ENCODE measurements at regions not wholly inside any gene's neighbourhood (a gene's known extent, or its start where the extent isn't known, plus 50 kb on each side); places are given as distances from the start of the nearest gene placed in this dataset.

DNA sequence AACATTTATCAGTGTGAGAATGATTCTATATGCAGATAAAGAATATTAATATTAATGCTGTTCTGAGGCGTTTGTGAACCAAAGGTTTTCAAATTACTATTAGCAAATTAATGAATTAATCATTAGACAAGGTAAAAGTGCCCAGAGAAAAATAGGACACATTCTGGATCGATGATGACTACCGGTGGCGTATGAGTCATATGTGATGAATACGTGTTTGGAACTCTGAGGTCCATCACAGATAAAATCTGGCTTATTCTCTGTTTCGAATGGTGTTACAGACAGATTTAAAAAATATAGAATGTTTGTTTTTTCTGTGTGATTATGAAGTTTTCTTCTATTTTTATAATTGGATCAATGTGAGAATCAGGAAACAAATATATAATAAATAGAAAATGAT lies 79.2 kb upstream of the RTL1 start:
- Histone ChIP-seq H3K4me3 (ENCODE audit: low read depth, low read length, poor library complexity, severe bottlenecking) (no peak overlapping the region), H3K27ac (ENCODE audit: low read depth, low read length, poor library complexity, severe bottlenecking) (no peak overlapping the region), H3K27me3 (replicated peaks; ENCODE audit: insufficient read depth, low read depth, low read length, poor library complexity) (no peaks in the 10 kb centered on the region), H3K9me3 (ENCODE audit: low read depth, low read length, poor library complexity, severe bottlenecking) (no peaks in the 10 kb centered on the region), H3K36me3 (ENCODE audit: insufficient read depth, low read length, poor library complexity, severe bottlenecking) (no peaks in the 10 kb centered on the region), H3K4me1 (ENCODE audit: insufficient read depth, low read length, poor library complexity, severe bottlenecking) (no peaks in the 10 kb centered on the region)
- no peak for TF ChIP-seq CTCF (conservative IDR thresholded peaks at IDR 0.05; ENCODE audit: low read depth, low read length)
- TF ChIP-seq EZH2 (IDR thresholded peaks at IDR 0.05; ENCODE audit: borderline replicate concordance, low read depth, low read length, poor library complexity, severe bottlenecking) = no peak
- ChIA-PET POLR2A (ENCODE audit: low non-redundant PET) (no interaction called here), CTCF (interaction anchor here (0.6 kb wide), 1 partner anchor 1529 kb away, joined by 3 read pairs; no protein-coding TSS in a partner anchor)
- BruUV-seq (replicated peaks) = no TSS peak
- intact Hi-C loops (cut with micrococcal nuclease; ENCODE audit: unreplicated experiment) = no loop called here
- DNase-seq (ENCODE audit: low spot score) = no peak

- Histone ChIP-seq H3K27ac (ENCODE audit: low read depth, low read length, poor library complexity, severe bottlenecking) (no peak overlapping the region), H3K9me3 (ENCODE audit: low read depth, low read length, poor library complexity, severe bottlenecking) (no peaks in the 10 kb centered on the region), H3K4me1 (ENCODE audit: insufficient read depth, low read length, poor library complexity, severe bottlenecking) (no peaks in the 10 kb centered on the region), H3K4me3 (ENCODE audit: low read depth, low read length, poor library complexity, severe bottlenecking) (no peak overlapping the region), H3K27me3 (replicated peaks; ENCODE audit: insufficient read depth, low read depth, low read length, poor library complexity) (no peaks in the 10 kb centered on the region), H3K36me3 (ENCODE audit: insufficient read depth, low read length, poor library complexity, severe bottlenecking) (no peaks in the 10 kb centered on the region)
- ChIA-PET CTCF (no interaction called here), POLR2A (ENCODE audit: low non-redundant PET) (no interaction called here)
- BruUV-seq (replicated peaks) = no TSS peak
- no peak for TF ChIP-seq CTCF (conservative IDR thresholded peaks at IDR 0.05; ENCODE audit: low read depth, low read length)
- no peak for TF ChIP-seq EZH2 (IDR thresholded peaks at IDR 0.05; ENCODE audit: borderline replicate concordance, low read depth, low read length, poor library complexity, severe bottlenecking)
- no peak for DNase-seq (ENCODE audit: low spot score)
- intact Hi-C loops (cut with micrococcal nuclease; ENCODE audit: unreplicated experiment) = no loop called here
Measured at GRCh38 chr14:100983710-100984109, 80.2 kb upstream of the RTL1 start.

- Histone ChIP-seq H3K9me3 (ENCODE audit: low read depth, low read length, poor library complexity, severe bottlenecking) (no peaks in the 10 kb centered on the region), H3K36me3 (ENCODE audit: insufficient read depth, low read length, poor library complexity, severe bottlenecking) (no peaks in the 10 kb centered on the region), H3K27me3 (replicated peaks; ENCODE audit: insufficient read depth, low read depth, low read length, poor library complexity) (no peaks in the 10 kb centered on the region), H3K4me1 (ENCODE audit: insufficient read depth, low read length, poor library complexity, severe bottlenecking) (no peaks in the 10 kb centered on the region), H3K27ac (ENCODE audit: low read depth, low read length, poor library complexity, severe bottlenecking) (no peak overlapping the region), H3K4me3 (ENCODE audit: low read depth, low read length, poor library complexity, severe bottlenecking) (no peak overlapping the region)
- DNase-seq (ENCODE audit: low spot score) = no peak
- intact Hi-C loops (cut with micrococcal nuclease; ENCODE audit: unreplicated experiment) = no loop called here
- CTCF ChIA-PET = no interaction called here
- POLR2A ChIA-PET (ENCODE audit: low non-redundant PET) = no interaction called here
- BruUV-seq (replicated peaks) = no TSS peak
- no peak for TF ChIP-seq EZH2 (IDR thresholded peaks at IDR 0.05; ENCODE audit: borderline replicate concordance, low read depth, low read length, poor library complexity, severe bottlenecking)
- no peak for TF ChIP-seq CTCF (conservative IDR thresholded peaks at IDR 0.05; ENCODE audit: low read depth, low read length)
Measured at GRCh38 chr14:100988011-100988410, 84.5 kb upstream of the RTL1 start.

All from A673 (cell line).